HPDE6-E6E7 (cell line): ENCODE measurements at regions not wholly inside any gene's neighbourhood (a gene's known extent, or its start where the extent isn't known, plus 50 kb on each side); places are given as distances from the start of the nearest gene placed in this dataset.
"Not testable (repeated sequence)": the region's sequence is repeated elsewhere in the genome, so short reads cannot be mapped to it uniquely, and the experiment has no call there.

Experiments
- DNase-seq: peaks from one replicate; pipeline ENCODE4 v3.0.0; 2011; ENCODE audit warnings: missing footprints; ENCODE audit errors: extremely low spot score

GRCh38 chr6:27592481-27593199 is 119.7 kb upstream of the ZNF184 start:
- DNase-seq = peak; percentile 59

GRCh38 chr6:27591699-27592480 is 119.0 kb upstream of the ZNF184 start:
- peak; percentile 20 for DNase-seq

GRCh38 chr6:27585316-27585715 is 112.4 kb upstream of the ZNF184 start:
- DNase-seq = not testable (repeated sequence)

- no peak for DNase-seq
Observed at GRCh38 chr6:27584326-27584725, 111.4 kb upstream of the ZNF184 start.

GRCh38 chr6:27582928-27583725 is 110.2 kb upstream of the ZNF184 start:
- no peak for DNase-seq

- no peak for DNase-seq
Observed at GRCh38 chr6:27579973-27580372, 107.1 kb upstream of the ZNF184 start.

GRCh38 chr6:27577922-27578321 is 105.0 kb upstream of the ZNF184 start:
- DNase-seq = no peak

- no peak for DNase-seq
Observed at GRCh38 chr6:27575594-27576361, 102.9 kb upstream of the ZNF184 start.

- no peak for DNase-seq
Observed at GRCh38 chr6:27568226-27568897, 95.5 kb upstream of the ZNF184 start.

GRCh38 chr6:27565839-27566779 is 93.2 kb upstream of the ZNF184 start:
- no peak for DNase-seq

- no peak for DNase-seq
Observed at GRCh38 chr6:27562027-27562410, 89.1 kb upstream of the ZNF184 start.

GRCh38 chr6:27558028-27558724 is 85.3 kb upstream of the ZNF184 start:
- DNase-seq = no peak

- no peak for DNase-seq
Observed at GRCh38 chr6:27556406-27556805, 83.5 kb upstream of the ZNF184 start.

GRCh38 chr6:27553123-27553904 is 80.4 kb upstream of the ZNF184 start:
- DNase-seq = no peak

- no peak for DNase-seq
Observed at GRCh38 chr6:27551607-27552006, 78.7 kb upstream of the ZNF184 start.

- no peak for DNase-seq
Observed at GRCh38 chr6:27550692-27551091, 77.8 kb upstream of the ZNF184 start.

GRCh38 chr6:27549241-27549598 is 76.3 kb upstream of the ZNF184 start:
- not testable (repeated sequence) for DNase-seq
